ENCODE measurements at regions not wholly inside any gene's neighbourhood (a gene's known extent, or its start where the extent isn't known, plus 50 kb on each side); places are given as distances from the start of the nearest gene placed in this dataset.
"Not testable (repeated sequence)": the region's sequence is repeated elsewhere in the genome, so short reads cannot be mapped to it uniquely, and the experiment has no call there.

- DNase-seq = no peak
These were observed 259.4 kb upstream of the CCNG1 start for GRCh38 chr5:163177971-163178370.

- no peak for DNase-seq
These were observed 252.1 kb upstream of the CCNG1 start for GRCh38 chr5:163185315-163185714.

- DNase-seq = no peak
These were observed 248.3 kb upstream of the CCNG1 start for GRCh38 chr5:163189023-163189553.

- no peak for DNase-seq
These were observed 247.1 kb upstream of the CCNG1 start for GRCh38 chr5:163190283-163190682.

- no peak for DNase-seq
These were observed 246.6 kb upstream of the CCNG1 start for GRCh38 chr5:163190784-163191183.

GRCh38 chr5:163193886-163194285 lies 243.5 kb upstream of the CCNG1 start:
- no peak for DNase-seq

- no peak for DNase-seq
These were observed 231.8 kb upstream of the CCNG1 start for GRCh38 chr5:163205645-163206044.

GRCh38 chr5:163221581-163221980 lies 215.8 kb upstream of the CCNG1 start:
- DNase-seq = no peak

GRCh38 chr5:163222982-163223381 lies 214.4 kb upstream of the CCNG1 start:
- DNase-seq = no peak

GRCh38 chr5:163244445-163244987 lies 192.9 kb upstream of the CCNG1 start:
- DNase-seq = no peak

- DNase-seq = no peak
These were observed 191.8 kb upstream of the CCNG1 start for GRCh38 chr5:163245584-163245983.

GRCh38 chr5:163248333-163248732 lies 189.1 kb upstream of the CCNG1 start:
- no peak for DNase-seq

- no peak for DNase-seq
These were observed 188.5 kb upstream of the CCNG1 start for GRCh38 chr5:163248871-163249270.

GRCh38 chr5:163252950-163253349 lies 184.4 kb upstream of the CCNG1 start:
- no peak for DNase-seq

GRCh38 chr5:163259495-163259894 lies 177.9 kb upstream of the CCNG1 start:
- DNase-seq = no peak

GRCh38 chr5:163260471-163260870 lies 176.9 kb upstream of the CCNG1 start:
- no peak for DNase-seq

GRCh38 chr5:163260961-163261360 lies 176.4 kb upstream of the CCNG1 start:
- DNase-seq = no peak

- DNase-seq = no peak
These were observed 175.6 kb upstream of the CCNG1 start for GRCh38 chr5:163261647-163262269.

GRCh38 chr5:163266249-163266648 lies 171.1 kb upstream of the CCNG1 start:
- DNase-seq = not testable (repeated sequence)

GRCh38 chr5:163269624-163270023 lies 167.8 kb upstream of the CCNG1 start:
- DNase-seq = no peak

GRCh38 chr5:163276466-163276865 lies 160.9 kb upstream of the CCNG1 start:
- DNase-seq = no peak

GRCh38 chr5:163280897-163281296 lies 156.5 kb upstream of the CCNG1 start:
- DNase-seq = not testable (repeated sequence)

GRCh38 chr5:163281512-163281911 lies 155.9 kb upstream of the CCNG1 start:
- DNase-seq = no peak

- no peak for DNase-seq
These were observed 143.6 kb upstream of the CCNG1 start for GRCh38 chr5:163293836-163294235.

GRCh38 chr5:163303718-163304117 lies 133.7 kb upstream of the CCNG1 start:
- no peak for DNase-seq

Measured in effector CD8-positive, alpha-beta T cell (primary cell).